ENCODE measurements at regions not wholly inside any gene's neighbourhood (a gene's known extent, or its start where the extent isn't known, plus 50 kb on each side); places are given as distances from the start of the nearest gene placed in this dataset.

DNA sequence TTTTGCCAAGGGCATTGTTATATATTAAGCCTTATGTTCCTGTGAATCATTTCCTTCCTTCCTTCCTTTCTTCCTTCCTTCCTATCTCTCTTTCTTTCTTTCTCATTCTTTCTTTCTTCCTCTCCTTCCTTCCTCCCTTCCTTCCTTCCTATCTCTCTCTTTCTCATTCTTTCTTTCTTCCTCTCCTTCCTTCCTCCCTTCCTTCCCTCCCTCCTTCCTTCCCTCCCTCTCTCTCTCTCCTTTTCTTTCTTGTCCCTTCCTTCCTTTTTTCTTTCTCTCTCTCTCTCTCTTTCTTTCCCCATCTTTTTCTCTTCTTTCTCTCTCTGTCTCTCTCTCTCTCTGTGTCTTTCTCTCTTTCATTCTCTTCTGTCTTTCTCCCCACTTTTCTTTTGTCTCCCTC is 226.6 kb downstream of the ETNK1 start:
- Mint-ChIP-seq H3K36me3 (ENCODE audit: low read depth) (peaks cover 9% of the 10 kb centered on the region; the same call in 1 of the 3 replicates), H3K27me3 (ENCODE audit: insufficient read depth, low read depth, poor library complexity) (no peaks in the 10 kb centered on the region), H3K4me1 (peaks cover 18% of the 10 kb centered on the region), H3K27ac (no peak overlapping the region), H3K4me3 (no peak overlapping the region), H3K9me3 (peaks cover 21% of the 10 kb centered on the region)
- no peak overlapping the region for H3K27ac ChIP-seq (ENCODE audit: low read depth)
- H2AFZ ChIP-seq, result no peak overlapping the region
- H4K20me1 ChIP-seq (replicated peaks; ENCODE audit: insufficient read depth), result no peaks in the 10 kb centered on the region
- no peak overlapping the region for H3K4me2 ChIP-seq
- TF ChIP-seq CREB1 (CRISPR knock-in tag; IDR thresholded peaks at IDR 0.05; ENCODE audit: low read depth) (no peak), EZH2phosphoT487 (IDR thresholded peaks at IDR 0.05; ENCODE audit: unreplicated experiment) (no peak), ZNF114 (CRISPR knock-in tag; IDR thresholded peaks at IDR 0.05) (no peak), EZH2 (IDR thresholded peaks at IDR 0.05; ENCODE audit: low read depth, unreplicated experiment) (no peak), ZNF331 (CRISPR knock-in tag; IDR thresholded peaks at IDR 0.05; ENCODE audit: low read depth) (no peak), STAT1 (IDR thresholded peaks at IDR 0.05; ENCODE audit: unreplicated experiment) (no peak), NANOG (IDR thresholded peaks at IDR 0.05; ENCODE audit: borderline replicate concordance) (no peak), JUNB (IDR thresholded peaks at IDR 0.05; ENCODE audit: unreplicated experiment) (no peak), POLR2AphosphoS5 (IDR thresholded peaks at IDR 0.05; ENCODE audit: low read depth) (no peak)
- TF ChIP-seq, protein P1, sequence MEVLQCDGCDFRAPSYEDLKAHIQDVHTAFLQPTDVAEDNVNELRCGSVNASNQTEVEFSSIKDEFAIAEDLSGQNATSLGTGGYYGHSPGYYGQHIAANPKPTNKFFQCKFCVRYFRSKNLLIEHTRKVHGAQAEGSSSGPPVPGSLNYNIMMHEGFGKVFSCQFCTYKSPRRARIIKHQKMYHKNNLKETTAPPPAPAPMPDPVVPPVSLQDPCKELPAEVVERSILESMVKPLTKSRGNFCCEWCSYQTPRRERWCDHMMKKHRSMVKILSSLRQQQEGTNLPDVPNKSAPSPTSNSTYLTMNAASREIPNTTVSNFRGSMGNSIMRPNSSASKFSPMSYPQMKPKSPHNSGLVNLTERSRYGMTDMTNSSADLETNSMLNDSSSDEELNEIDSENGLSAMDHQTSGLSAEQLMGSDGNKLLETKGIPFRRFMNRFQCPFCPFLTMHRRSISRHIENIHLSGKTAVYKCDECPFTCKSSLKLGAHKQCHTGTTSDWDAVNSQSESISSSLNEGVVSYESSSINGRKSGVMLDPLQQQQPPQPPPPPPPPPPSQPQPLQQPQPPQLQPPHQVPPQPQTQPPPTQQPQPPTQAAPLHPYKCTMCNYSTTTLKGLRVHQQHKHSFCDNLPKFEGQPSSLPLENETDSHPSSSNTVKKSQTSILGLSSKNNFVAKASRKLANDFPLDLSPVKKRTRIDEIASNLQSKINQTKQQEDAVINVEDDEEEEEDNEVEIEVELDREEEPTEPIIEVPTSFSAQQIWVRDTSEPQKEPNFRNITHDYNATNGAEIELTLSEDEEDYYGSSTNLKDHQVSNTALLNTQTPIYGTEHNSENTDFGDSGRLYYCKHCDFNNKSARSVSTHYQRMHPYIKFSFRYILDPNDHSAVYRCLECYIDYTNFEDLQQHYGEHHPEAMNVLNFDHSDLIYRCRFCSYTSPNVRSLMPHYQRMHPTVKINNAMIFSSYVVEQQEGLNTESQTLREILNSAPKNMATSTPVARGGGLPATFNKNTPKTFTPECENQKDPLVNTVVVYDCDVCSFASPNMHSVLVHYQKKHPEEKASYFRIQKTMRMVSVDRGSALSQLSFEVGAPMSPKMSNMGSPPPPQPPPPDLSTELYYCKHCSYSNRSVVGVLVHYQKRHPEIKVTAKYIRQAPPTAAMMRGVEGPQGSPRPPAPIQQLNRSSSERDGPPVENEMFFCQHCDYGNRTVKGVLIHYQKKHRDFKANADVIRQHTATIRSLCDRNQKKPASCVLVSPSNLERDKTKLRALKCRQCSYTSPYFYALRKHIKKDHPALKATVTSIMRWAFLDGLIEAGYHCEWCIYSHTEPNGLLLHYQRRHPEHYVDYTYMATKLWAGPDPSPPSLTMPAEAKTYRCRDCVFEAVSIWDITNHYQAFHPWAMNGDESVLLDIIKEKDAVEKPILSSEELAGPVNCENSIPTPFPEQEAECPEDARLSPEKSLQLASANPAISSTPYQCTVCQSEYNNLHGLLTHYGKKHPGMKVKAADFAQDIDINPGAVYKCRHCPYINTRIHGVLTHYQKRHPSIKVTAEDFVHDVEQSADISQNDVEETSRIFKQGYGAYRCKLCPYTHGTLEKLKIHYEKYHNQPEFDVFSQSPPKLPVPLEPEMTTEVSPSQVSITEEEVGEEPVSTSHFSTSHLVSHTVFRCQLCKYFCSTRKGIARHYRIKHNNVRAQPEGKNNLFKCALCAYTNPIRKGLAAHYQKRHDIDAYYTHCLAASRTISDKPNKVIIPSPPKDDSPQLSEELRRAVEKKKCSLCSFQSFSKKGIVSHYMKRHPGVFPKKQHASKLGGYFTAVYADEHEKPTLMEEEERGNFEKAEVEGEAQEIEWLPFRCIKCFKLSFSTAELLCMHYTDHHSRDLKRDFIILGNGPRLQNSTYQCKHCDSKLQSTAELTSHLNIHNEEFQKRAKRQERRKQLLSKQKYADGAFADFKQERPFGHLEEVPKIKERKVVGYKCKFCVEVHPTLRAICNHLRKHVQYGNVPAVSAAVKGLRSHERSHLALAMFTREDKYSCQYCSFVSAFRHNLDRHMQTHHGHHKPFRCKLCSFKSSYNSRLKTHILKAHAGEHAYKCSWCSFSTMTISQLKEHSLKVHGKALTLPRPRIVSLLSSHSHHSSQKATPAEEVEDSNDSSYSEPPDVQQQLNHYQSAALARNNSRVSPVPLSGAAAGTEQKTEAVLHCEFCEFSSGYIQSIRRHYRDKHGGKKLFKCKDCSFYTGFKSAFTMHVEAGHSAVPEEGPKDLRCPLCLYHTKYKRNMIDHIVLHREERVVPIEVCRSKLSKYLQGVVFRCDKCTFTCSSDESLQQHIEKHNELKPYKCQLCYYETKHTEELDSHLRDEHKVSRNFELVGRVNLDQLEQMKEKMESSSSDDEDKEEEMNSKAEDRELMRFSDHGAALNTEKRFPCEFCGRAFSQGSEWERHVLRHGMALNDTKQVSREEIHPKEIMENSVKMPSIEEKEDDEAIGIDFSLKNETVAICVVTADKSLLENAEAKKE (CRISPR knock-in tag; IDR thresholded peaks at IDR 0.05), result no peak
- TF ChIP-seq, protein P2, sequence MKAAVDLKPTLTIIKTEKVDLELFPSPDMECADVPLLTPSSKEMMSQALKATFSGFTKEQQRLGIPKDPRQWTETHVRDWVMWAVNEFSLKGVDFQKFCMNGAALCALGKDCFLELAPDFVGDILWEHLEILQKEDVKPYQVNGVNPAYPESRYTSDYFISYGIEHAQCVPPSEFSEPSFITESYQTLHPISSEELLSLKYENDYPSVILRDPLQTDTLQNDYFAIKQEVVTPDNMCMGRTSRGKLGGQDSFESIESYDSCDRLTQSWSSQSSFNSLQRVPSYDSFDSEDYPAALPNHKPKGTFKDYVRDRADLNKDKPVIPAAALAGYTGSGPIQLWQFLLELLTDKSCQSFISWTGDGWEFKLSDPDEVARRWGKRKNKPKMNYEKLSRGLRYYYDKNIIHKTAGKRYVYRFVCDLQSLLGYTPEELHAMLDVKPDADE (IDR thresholded peaks at IDR 0.05), result no peak
- TF ChIP-seq, protein P3, sequence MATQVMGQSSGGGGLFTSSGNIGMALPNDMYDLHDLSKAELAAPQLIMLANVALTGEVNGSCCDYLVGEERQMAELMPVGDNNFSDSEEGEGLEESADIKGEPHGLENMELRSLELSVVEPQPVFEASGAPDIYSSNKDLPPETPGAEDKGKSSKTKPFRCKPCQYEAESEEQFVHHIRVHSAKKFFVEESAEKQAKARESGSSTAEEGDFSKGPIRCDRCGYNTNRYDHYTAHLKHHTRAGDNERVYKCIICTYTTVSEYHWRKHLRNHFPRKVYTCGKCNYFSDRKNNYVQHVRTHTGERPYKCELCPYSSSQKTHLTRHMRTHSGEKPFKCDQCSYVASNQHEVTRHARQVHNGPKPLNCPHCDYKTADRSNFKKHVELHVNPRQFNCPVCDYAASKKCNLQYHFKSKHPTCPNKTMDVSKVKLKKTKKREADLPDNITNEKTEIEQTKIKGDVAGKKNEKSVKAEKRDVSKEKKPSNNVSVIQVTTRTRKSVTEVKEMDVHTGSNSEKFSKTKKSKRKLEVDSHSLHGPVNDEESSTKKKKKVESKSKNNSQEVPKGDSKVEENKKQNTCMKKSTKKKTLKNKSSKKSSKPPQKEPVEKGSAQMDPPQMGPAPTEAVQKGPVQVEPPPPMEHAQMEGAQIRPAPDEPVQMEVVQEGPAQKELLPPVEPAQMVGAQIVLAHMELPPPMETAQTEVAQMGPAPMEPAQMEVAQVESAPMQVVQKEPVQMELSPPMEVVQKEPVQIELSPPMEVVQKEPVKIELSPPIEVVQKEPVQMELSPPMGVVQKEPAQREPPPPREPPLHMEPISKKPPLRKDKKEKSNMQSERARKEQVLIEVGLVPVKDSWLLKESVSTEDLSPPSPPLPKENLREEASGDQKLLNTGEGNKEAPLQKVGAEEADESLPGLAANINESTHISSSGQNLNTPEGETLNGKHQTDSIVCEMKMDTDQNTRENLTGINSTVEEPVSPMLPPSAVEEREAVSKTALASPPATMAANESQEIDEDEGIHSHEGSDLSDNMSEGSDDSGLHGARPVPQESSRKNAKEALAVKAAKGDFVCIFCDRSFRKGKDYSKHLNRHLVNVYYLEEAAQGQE (IDR thresholded peaks at IDR 0.05; ENCODE audit: unreplicated experiment), result no peak
- TF ChIP-seq, protein P4, sequence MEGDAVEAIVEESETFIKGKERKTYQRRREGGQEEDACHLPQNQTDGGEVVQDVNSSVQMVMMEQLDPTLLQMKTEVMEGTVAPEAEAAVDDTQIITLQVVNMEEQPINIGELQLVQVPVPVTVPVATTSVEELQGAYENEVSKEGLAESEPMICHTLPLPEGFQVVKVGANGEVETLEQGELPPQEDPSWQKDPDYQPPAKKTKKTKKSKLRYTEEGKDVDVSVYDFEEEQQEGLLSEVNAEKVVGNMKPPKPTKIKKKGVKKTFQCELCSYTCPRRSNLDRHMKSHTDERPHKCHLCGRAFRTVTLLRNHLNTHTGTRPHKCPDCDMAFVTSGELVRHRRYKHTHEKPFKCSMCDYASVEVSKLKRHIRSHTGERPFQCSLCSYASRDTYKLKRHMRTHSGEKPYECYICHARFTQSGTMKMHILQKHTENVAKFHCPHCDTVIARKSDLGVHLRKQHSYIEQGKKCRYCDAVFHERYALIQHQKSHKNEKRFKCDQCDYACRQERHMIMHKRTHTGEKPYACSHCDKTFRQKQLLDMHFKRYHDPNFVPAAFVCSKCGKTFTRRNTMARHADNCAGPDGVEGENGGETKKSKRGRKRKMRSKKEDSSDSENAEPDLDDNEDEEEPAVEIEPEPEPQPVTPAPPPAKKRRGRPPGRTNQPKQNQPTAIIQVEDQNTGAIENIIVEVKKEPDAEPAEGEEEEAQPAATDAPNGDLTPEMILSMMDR (conservative IDR thresholded peaks at IDR 0.05; ENCODE audit: low read depth in 2 of 2), result no peak
- no peaks in the 10 kb centered on the region for H3K36me3 ChIP-seq (ENCODE audit: insufficient read depth)
- H3K4me3 ChIP-seq, result no peak overlapping the region
- peaks cover 25% of the 10 kb centered on the region for H3K4me1 ChIP-seq (ENCODE audit: insufficient read depth)
- H3K27me3 ChIP-seq (ENCODE audit: insufficient read depth), result no peaks in the 10 kb centered on the region
- ATAC-seq (no peak), DNase-seq (ENCODE audit: low spot score) (no peak)
- H3F3A ChIP-seq (replicated peaks; ENCODE audit: low read depth), result no peaks in the 10 kb centered on the region
- no peaks in the 10 kb centered on the region for H3K9me2 ChIP-seq (ENCODE audit: insufficient read depth)
- H3K79me2 ChIP-seq (replicated peaks; ENCODE audit: insufficient read depth), result no peaks in the 10 kb centered on the region

All from GM23338 (cell line).